ENCODE measurements at regions not wholly inside any gene's neighbourhood (a gene's known extent, or its start where the extent isn't known, plus 50 kb on each side); places are given as distances from the start of the nearest gene placed in this dataset.

DNA sequence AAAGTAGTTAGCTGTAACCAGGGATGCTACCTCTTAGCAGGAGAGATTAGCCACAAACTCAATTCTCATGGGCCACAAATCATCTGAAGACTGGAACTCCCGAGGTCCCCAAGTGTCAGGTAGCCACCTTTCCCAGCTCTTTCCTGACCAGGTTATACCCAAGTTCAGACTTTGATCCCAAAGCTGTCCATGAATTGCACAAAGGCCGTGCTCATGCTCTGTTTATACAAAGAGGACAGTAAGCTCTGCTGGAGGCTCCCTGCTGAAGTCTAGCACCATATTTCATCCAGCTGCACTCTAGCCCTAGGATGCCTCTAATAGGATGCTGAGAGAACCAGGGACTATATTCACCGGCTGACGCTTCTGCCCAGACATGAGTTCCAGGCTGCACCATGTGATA lies 271.0 kb upstream of the ADAMTSL1 start:
- Mint-ChIP-seq H3K4me1 (ENCODE audit: low read depth, unreplicated experiment) (no peaks in the 10 kb centered on the region), H3K27me3 (ENCODE audit: low read depth, unreplicated experiment) (no peaks in the 10 kb centered on the region), H3K9me3 (ENCODE audit: unreplicated experiment) (no peaks in the 10 kb centered on the region), H3K4me3 (ENCODE audit: unreplicated experiment) (no peak overlapping the region), H3K27ac (ENCODE audit: unreplicated experiment) (no peak overlapping the region), H3K36me3 (ENCODE audit: low read depth, unreplicated experiment) (no peaks in the 10 kb centered on the region)
- Histone ChIP-seq H3K4me2 (ENCODE audit: low read length) (no peak overlapping the region), H2AFZ (ENCODE audit: low read depth, low read length) (no peak overlapping the region), H3K79me2 (ENCODE audit: insufficient read depth, low read length) (no peaks in the 10 kb centered on the region), H3K4me1 (ENCODE audit: insufficient read depth, low read length) (no peaks in the 10 kb centered on the region), H3K9me3 (ENCODE audit: insufficient read depth, low read depth, low read length) (no peaks in the 10 kb centered on the region), H4K20me1 (ENCODE audit: insufficient read depth, low read length) (no peaks in the 10 kb centered on the region), H3K4me3 (ENCODE audit: insufficient read depth, low read depth, low read length) (no peak overlapping the region), H3K27me3 (ENCODE audit: insufficient read depth, low read length) (no peaks in the 10 kb centered on the region), H3K9ac (ENCODE audit: low read length) (no peak overlapping the region), H3K36me3 (ENCODE audit: insufficient read depth, low read length) (no peaks in the 10 kb centered on the region), H3K27ac (ENCODE audit: low read depth, low read length) (no peak overlapping the region)
- FAIRE-seq, result no peak
- TF ChIP-seq, protein P1, sequence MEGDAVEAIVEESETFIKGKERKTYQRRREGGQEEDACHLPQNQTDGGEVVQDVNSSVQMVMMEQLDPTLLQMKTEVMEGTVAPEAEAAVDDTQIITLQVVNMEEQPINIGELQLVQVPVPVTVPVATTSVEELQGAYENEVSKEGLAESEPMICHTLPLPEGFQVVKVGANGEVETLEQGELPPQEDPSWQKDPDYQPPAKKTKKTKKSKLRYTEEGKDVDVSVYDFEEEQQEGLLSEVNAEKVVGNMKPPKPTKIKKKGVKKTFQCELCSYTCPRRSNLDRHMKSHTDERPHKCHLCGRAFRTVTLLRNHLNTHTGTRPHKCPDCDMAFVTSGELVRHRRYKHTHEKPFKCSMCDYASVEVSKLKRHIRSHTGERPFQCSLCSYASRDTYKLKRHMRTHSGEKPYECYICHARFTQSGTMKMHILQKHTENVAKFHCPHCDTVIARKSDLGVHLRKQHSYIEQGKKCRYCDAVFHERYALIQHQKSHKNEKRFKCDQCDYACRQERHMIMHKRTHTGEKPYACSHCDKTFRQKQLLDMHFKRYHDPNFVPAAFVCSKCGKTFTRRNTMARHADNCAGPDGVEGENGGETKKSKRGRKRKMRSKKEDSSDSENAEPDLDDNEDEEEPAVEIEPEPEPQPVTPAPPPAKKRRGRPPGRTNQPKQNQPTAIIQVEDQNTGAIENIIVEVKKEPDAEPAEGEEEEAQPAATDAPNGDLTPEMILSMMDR (IDR thresholded peaks at IDR 0.05; ENCODE audit: insufficient read depth, low read depth, low read length), result no peak
- no peak for TF ChIP-seq EZH2 (IDR thresholded peaks at IDR 0.05; ENCODE audit: insufficient read depth, low read length)
- no peak for DNase-seq (ENCODE audit: low read depth)

DNA sequence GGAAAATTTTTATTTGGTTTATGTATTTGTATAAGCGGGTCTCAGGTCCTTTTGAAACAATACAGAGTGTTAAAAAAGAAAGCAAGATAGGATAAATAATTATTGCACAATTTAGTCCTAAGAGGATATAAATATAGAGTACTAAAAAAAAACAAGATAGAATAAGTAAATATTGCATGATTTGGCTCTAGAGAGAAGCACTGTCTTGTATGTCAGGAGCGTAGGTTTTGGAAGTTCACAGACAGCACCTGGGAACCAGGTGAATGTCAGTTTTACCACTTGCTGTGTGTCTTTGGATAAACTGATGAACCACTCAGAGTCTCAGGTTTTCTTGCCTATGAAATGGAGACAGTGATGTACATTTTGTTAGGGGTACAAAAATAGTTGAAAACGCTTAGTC lies 266.2 kb upstream of the ADAMTSL1 start:
- H3K4me1 Mint-ChIP-seq (ENCODE audit: low read depth, unreplicated experiment), result no peaks in the 10 kb centered on the region
- Histone ChIP-seq H4K20me1 (ENCODE audit: insufficient read depth, low read length) (no peaks in the 10 kb centered on the region), H3K4me3 (ENCODE audit: insufficient read depth, low read depth, low read length) (no peak overlapping the region), H3K9ac (ENCODE audit: low read length) (no peak overlapping the region), H3K4me2 (ENCODE audit: low read length) (no peak overlapping the region), H3K27me3 (ENCODE audit: insufficient read depth, low read length) (no peaks in the 10 kb centered on the region), H3K27ac (ENCODE audit: low read depth, low read length) (no peak overlapping the region), H2AFZ (ENCODE audit: low read depth, low read length) (no peak overlapping the region), H3K36me3 (ENCODE audit: insufficient read depth, low read length) (no peaks in the 10 kb centered on the region), H3K4me1 (ENCODE audit: insufficient read depth, low read length) (no peaks in the 10 kb centered on the region), H3K9me3 (ENCODE audit: insufficient read depth, low read depth, low read length) (no peaks in the 10 kb centered on the region), H3K79me2 (ENCODE audit: insufficient read depth, low read length) (no peaks in the 10 kb centered on the region)
- DNase-seq (ENCODE audit: low read depth) (no peak), FAIRE-seq (no peak)
- TF ChIP-seq, protein P1 (IDR thresholded peaks at IDR 0.05; ENCODE audit: insufficient read depth, low read depth, low read length), result no peak
- no peak for TF ChIP-seq EZH2 (IDR thresholded peaks at IDR 0.05; ENCODE audit: insufficient read depth, low read length)
- H3K27ac Mint-ChIP-seq (ENCODE audit: unreplicated experiment), result no peak overlapping the region
- no peaks in the 10 kb centered on the region for H3K9me3 Mint-ChIP-seq (ENCODE audit: unreplicated experiment)
- H3K27me3 Mint-ChIP-seq (ENCODE audit: low read depth, unreplicated experiment), result no peaks in the 10 kb centered on the region
- no peaks in the 10 kb centered on the region for H3K36me3 Mint-ChIP-seq (ENCODE audit: low read depth, unreplicated experiment)
- no peak overlapping the region for H3K4me3 Mint-ChIP-seq (ENCODE audit: unreplicated experiment)

DNA sequence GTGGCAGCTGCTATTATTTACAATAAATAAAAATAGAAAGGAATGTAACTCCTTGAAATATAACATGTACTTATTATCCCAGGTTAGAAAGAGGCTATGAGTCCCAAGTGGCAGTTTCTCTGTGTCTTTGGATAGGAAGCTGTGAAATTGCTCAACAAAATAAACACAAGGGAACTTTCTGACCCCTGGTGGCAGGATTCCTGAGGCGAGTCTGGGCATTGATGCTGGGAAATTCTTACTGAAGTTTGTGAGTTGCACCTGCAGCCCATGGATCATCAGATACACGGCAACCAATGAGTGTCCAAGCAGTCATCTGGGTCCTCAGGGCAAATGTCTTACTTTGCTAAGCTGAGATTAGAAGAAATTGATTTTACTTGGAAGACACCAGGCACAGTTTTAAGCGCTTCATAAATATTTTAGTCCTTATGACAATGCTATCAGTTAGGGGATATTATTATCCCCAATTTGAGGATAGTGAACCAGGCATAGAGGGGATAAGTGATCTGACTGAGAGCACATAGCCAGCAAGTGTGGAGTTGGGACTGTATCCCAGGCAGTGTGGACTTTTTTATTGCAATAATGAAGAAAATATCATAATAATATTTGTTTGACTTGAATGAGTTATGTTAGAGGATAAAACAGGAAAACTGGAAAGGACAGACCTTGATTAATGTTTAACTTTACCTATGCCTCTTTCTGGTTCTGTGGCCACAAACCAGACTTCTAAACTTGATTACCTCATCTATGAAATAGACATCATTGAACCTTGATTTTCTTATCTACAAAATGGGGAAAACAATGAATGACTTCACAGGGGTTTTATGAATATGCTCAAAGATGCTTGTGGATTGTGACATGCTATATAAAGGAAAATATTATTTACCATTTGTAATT lies 265.5 kb upstream of the ADAMTSL1 start:
- Mint-ChIP-seq H3K36me3 (ENCODE audit: low read depth, unreplicated experiment) (no peaks in the 10 kb centered on the region), H3K27me3 (ENCODE audit: low read depth, unreplicated experiment) (no peaks in the 10 kb centered on the region), H3K27ac (ENCODE audit: unreplicated experiment) (no peak overlapping the region), H3K9me3 (ENCODE audit: unreplicated experiment) (no peaks in the 10 kb centered on the region), H3K4me3 (ENCODE audit: unreplicated experiment) (no peak overlapping the region), H3K4me1 (ENCODE audit: low read depth, unreplicated experiment) (no peaks in the 10 kb centered on the region)
- Histone ChIP-seq H3K4me1 (ENCODE audit: insufficient read depth, low read length) (no peaks in the 10 kb centered on the region), H2AFZ (ENCODE audit: low read depth, low read length) (no peak overlapping the region), H3K27me3 (ENCODE audit: insufficient read depth, low read length) (no peaks in the 10 kb centered on the region), H3K9me3 (ENCODE audit: insufficient read depth, low read depth, low read length) (no peaks in the 10 kb centered on the region), H3K27ac (ENCODE audit: low read depth, low read length) (no peak overlapping the region), H4K20me1 (ENCODE audit: insufficient read depth, low read length) (no peaks in the 10 kb centered on the region), H3K9ac (ENCODE audit: low read length) (no peak overlapping the region), H3K79me2 (ENCODE audit: insufficient read depth, low read length) (no peaks in the 10 kb centered on the region), H3K36me3 (ENCODE audit: insufficient read depth, low read length) (no peaks in the 10 kb centered on the region), H3K4me2 (ENCODE audit: low read length) (no peak overlapping the region), H3K4me3 (ENCODE audit: insufficient read depth, low read depth, low read length) (no peak overlapping the region)
- no peak for FAIRE-seq
- TF ChIP-seq, protein P1 (IDR thresholded peaks at IDR 0.05; ENCODE audit: insufficient read depth, low read depth, low read length), result peak; percentile 45
- no peak for TF ChIP-seq EZH2 (IDR thresholded peaks at IDR 0.05; ENCODE audit: insufficient read depth, low read length)
- DNase-seq (ENCODE audit: low read depth), result peak; percentile 7

Measured in astrocyte (in vitro differentiated cells and primary cell).